ENCODE measurements at regions not wholly inside any gene's neighbourhood (a gene's known extent, or its start where the extent isn't known, plus 50 kb on each side); places are given as distances from the start of the nearest gene placed in this dataset.

DNA sequence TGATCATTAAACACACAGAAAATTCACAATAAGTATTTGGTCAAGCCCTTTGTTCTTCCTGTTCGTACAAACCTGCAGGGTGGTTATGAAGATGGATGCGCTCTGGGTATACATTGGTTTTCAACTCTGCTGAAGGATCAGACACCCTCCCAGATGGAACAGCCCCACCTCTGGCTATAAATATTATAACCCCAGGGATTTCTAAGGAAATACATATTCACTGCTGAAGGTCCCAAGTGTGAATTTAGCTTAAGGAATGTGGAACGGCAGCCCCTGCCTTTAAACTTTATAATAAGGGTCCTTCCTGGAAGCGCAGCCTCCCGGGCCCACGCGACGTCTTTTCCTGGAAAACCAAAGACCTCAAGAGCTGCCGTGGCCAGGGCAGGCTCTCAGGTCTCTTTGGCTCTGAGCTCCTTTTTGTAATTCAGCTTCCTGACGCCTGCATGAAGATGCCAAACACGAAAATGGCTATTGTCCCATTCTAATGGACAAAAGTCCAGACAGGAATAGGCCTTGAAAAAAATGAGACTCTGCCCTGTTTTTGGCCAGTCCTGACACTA lies 172.4 kb upstream of the SSTR4 start:
- DNase-seq = no peak

DNA sequence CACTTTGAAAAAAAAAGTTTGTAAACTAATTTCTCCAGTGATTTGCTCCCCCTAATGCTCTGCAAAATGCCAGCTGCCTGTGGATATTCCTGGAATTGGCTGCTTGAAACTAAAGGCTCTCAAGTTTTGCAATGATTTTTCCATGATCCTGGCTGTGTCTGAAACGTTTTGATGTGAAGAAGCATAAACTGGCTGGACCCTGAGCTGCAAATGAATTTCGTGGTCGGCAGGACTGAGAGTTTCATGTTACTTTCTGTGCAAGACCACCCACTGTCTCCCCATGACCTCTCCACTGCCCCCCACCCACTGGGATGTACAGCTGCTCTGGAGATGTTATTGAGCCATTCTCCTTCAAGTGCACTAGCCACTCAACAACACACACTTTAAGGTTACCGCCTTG lies 171.3 kb upstream of the SSTR4 start:
- no peak for DNase-seq

DNA sequence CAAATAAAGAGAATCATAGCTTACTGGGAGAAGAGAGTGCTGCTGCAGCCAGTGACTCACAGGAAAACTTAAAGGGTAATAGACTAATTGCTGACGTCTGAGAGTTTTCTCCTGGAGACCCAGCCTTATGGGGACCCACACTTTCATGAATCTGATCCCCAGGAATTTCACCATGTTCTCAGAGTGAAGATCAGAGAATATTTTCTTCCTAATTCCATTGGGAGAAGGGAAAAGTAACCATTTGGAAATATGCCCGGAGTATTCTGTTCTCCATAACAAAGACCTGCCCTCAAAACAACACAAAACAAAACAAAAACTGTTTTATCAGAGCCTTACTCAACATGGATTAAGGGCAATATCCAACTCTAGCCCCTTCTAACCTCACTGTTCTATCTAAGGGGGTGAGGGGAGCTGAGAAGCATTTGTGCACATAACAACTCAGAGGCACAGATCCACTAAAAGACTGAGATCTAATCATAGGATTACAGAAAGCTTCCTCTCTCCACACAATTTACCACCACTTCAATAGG lies 168.2 kb upstream of the SSTR4 start:
- no peak for DNase-seq

DNA sequence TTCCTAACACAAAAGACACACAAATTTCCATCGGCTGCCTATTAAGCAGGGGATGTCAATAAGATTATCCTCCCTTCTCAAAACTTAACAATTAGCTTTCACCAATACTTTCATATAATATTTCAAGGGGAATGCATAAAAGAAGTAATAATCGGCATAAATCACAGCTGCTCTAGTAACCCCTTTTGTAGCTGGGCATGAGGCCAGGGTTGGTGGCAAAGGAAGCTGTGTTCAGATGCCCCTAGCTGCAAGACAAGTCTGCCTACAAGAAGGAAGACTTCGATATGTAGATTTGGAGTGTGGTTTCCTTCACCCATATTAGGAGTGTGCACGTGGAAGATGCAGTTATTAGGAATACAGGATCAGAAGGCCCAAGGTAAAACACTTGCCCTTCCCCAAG lies 156.9 kb upstream of the SSTR4 start:
- DNase-seq = no peak

GRCh38 chr20:22880277-22880676 lies 154.8 kb upstream of the SSTR4 start:
- DNase-seq = no peak

DNA sequence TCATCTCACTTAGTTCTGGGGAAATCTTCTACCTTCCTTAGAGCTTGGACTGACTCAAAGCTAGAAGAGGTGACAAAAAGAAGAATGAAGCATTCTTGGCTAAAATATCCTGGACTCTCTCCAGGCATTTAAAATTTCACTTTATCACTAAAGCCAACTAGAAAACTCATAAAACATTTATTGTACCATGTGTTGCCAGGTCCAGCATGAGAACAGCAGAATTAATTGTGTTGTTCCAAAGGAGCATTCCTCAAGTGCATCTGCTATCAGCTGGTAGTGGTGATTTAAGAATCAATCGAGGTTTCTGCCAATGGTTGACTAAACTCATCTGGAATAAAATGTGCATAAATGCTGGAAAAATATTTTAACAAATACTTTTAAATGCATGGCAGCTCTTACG lies 147.3 kb upstream of the SSTR4 start:
- DNase-seq = no peak

GRCh38 chr20:22890594-22891300 lies 144.4 kb upstream of the SSTR4 start:
- no peak for DNase-seq

DNA sequence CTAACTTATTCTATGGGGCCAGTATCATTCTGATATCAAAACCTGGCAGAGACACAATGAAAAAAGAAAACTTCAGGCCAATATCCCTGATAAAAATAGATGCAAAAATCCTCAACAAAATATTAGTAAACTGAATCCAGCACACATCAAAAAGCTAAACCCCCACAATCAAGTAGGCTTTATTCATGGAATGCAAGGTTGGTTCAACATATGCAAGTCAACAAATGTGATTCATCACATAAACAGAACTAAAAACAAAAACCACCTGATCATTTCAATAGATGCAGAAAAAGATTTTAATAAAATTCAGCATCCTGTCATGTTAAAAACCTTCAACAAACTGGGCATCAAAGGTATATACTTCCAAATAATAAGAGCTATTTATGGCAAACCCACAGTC lies 133.9 kb upstream of the SSTR4 start:
- no peak for DNase-seq

GRCh38 chr20:22901921-22902320 lies 133.2 kb upstream of the SSTR4 start:
- DNase-seq = no peak

GRCh38 chr20:22904386-22904785 lies 130.7 kb upstream of the SSTR4 start:
- no peak for DNase-seq

DNA sequence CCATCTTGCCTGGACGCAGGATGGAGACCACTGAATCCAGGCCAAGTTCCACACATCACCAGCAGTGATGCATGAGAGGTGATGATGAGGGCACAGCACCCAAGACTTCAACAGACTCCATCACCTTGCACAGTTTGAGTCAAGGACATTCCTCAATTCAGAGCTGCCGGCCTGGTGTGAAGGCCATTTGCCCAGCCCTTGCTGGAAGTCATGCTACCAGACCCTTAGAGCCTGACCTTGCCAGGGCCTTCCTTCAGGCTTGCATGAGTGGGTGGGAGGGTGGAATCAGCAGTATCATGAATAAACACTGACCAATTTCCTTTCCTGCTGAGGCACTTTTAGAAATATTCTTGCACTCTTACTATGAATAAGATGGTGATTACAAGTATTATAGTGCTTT lies 130.2 kb upstream of the SSTR4 start:
- no peak for DNase-seq

DNA sequence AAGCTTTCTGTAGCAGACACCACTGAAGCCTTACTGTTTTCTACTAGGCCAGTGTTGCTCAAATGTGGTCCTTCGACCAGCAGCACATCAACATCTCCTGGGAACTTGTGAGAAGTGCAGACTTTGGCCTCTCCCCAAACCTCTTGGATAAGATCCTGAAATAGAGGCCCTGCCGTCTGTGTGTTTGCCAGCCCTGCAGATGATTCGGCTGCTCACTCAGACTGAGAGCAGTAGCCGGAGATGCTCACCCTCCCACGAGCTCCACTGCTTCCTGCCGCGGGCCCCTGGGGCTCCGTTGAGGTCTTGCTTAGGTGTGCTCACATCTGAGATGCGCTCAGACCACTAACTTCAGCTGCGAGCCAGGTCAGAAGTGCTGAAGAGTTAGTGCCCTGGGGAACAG lies 129.5 kb upstream of the SSTR4 start:
- DNase-seq = no peak

DNA sequence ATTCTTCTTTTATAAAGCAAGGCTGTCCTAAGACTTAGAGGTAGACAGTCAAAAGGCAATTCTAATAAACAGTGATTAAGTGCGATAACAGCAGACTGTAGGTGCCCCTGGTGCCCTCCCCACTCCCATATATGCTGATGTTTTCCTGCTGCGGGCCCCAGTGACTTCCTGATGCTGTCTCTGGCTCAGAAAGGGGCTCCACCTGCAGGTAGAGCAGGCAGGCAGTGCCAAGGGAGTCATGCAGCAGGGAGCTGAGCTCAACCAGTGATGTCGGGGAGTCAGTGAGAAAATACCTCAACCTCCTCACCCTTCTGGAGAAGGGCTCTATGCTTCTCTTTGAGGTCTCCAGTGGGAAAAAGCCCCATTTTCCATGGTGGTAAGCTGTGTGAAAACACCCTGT lies 126.7 kb upstream of the SSTR4 start:
- no peak for DNase-seq

- DNase-seq = no peak
Measured at GRCh38 chr20:22908944-22909343, 126.2 kb upstream of the SSTR4 start.

- DNase-seq = no peak
Measured at GRCh38 chr20:22909436-22909835, 125.7 kb upstream of the SSTR4 start.

DNA sequence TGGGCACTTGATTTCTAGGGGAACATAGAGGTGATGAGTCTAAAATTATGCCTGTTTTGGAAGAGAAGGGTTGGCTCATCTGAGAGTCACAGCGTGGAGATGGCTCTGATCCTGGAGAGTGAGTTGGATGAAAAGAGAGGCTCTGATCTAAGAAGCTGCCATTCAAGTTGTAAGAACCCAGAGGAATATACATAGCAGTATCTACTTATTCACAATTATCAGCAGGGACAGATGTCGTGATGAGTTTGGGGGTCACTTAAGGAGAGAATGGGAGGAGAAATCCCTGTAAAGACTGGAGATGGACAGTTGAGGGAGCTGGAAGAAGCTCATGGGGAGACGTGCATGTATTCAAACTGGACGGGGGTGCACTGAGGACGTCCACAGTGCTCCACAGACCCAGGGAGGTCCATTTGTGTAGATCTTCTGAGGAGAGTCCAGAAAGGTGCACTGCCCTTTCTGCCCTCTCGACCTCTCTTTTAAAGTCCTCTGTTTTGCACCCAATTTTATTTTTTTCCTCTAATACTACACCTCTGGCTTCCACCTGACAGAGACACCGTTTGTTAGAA lies 124.7 kb upstream of the SSTR4 start:
- no peak for DNase-seq

DNA sequence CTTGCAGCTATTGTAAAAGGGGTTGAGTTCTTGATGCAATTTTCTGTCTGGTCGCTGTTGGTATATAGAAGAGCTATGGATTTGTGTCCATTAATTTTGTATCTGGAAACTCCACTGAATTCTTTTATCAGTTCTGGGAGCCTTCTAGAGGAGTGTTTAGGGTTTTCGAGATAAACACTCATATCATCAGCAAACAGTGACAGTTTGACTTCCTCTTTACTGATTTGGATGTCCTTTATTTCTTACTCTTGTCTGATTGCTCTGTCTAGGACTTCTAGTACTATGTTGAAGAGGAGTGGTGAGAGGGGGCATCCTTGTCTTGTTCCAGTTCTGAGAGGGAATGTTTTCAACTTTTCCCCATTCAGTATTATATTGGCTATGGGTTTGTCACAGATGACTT lies 120.8 kb upstream of the SSTR4 start:
- DNase-seq = no peak

- no peak for DNase-seq
Measured at GRCh38 chr20:22915512-22915911, 119.6 kb upstream of the SSTR4 start.

- DNase-seq = no peak
Measured at GRCh38 chr20:22916021-22916842, 118.9 kb upstream of the SSTR4 start.

DNA sequence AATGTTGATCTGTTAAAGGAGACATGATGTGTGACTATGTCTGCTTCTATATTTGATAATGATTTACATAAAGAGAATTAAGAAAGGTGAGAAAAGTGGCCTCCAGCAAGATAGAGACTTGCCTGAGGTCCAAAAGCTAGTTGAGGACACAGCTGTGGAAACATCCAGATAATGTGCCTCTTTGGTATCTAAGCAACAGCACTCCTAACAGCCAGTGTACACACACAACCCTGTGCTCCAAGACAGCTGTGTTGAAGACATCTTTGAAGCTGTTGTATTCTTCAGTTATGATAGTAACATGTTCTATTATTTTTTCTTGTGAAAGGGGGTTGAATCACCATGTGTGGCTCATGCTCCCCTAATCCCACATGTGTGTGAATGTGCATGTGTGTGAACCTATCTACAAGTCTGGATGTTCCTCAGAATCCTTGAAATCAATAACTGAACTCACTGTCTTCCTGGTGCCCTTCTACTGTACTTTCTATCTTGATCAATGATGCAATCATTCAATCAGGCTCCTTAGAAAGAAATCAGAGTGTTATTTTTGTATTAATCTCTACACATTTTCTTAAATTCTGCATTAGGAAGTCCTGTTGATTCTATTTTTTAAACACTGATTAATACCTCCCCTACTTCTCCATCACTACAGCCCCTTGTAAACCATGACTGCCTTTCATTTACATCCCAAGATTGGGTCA lies 116.7 kb upstream of the SSTR4 start:
- no peak for DNase-seq

DNA sequence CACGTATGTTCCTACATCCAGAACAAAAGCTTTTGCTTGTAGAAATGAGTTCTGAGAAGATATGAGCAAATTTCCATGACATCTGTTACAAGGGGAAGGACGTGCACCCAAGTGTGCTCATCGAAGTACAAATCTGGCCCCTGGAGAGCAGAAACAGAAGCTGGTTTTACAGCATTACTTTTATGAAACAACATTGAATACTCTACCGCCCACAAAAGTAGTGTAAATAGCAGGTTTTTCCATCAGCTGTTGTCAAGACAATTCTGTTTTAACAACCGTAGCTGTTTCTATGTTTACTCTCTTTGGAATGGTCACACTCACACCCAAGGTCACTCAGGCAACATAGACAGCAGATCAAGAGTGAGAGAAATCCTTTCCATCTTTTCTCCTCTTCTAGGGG lies 114.2 kb upstream of the SSTR4 start:
- DNase-seq = no peak

- no peak for DNase-seq
Measured at GRCh38 chr20:22921595-22922421, 113.3 kb upstream of the SSTR4 start.
